ENCODE measurements at regions not wholly inside any gene's neighbourhood (a gene's known extent, or its start where the extent isn't known, plus 50 kb on each side); places are given as distances from the start of the nearest gene placed in this dataset.

DNA sequence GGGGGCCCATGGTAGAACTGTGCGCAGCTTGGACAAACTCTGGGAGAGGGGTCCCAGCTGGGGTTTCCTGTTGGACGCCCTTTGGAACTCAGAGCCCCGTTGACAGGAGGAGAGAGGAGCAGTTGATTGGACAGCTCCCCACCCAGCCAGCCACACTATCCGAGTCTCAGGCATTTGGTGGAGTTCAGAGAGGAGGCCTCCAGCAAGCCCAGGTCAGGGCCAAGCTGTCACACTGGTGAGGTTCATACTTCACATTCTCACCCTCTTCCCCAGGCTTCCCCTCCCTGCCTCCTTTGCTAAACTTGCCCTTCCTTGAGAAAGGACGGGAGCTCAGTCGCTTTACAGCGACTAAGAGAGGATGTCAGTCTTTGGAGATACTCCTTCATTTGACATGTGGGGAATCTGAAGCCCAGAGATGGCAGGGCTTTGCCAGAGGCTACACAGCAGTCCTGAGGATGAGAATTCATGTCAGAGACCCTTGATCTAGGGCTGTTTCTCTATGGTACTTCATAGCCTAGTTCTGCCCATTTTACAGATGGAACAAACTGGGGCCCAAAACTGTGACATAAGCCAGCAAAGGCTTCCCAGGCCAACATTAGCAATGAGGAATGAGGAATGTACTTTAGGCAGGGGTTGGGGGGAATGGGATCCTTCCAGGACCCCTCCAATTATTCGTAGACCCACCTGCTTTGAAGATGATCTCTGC, 142.2 kb downstream of the SMAD6 start:
- TF ChIP-seq, protein P1, sequence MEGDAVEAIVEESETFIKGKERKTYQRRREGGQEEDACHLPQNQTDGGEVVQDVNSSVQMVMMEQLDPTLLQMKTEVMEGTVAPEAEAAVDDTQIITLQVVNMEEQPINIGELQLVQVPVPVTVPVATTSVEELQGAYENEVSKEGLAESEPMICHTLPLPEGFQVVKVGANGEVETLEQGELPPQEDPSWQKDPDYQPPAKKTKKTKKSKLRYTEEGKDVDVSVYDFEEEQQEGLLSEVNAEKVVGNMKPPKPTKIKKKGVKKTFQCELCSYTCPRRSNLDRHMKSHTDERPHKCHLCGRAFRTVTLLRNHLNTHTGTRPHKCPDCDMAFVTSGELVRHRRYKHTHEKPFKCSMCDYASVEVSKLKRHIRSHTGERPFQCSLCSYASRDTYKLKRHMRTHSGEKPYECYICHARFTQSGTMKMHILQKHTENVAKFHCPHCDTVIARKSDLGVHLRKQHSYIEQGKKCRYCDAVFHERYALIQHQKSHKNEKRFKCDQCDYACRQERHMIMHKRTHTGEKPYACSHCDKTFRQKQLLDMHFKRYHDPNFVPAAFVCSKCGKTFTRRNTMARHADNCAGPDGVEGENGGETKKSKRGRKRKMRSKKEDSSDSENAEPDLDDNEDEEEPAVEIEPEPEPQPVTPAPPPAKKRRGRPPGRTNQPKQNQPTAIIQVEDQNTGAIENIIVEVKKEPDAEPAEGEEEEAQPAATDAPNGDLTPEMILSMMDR (conservative IDR thresholded peaks at IDR 0.05; ENCODE audit: low read depth, low read length): no peak
- TF ChIP-seq RFX5 (IDR thresholded peaks at IDR 0.05; ENCODE audit: low read depth, low read length): no peak
- no peak for TF ChIP-seq BHLHE40 (IDR thresholded peaks at IDR 0.05; ENCODE audit: low read depth, low read length)
- TF ChIP-seq, protein P2, sequence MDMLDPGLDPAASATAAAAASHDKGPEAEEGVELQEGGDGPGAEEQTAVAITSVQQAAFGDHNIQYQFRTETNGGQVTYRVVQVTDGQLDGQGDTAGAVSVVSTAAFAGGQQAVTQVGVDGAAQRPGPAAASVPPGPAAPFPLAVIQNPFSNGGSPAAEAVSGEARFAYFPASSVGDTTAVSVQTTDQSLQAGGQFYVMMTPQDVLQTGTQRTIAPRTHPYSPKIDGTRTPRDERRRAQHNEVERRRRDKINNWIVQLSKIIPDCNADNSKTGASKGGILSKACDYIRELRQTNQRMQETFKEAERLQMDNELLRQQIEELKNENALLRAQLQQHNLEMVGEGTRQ (IDR thresholded peaks at IDR 0.05; ENCODE audit: low read depth, low read length): no peak
- no peak for TF ChIP-seq MAFK (IDR thresholded peaks at IDR 0.05; ENCODE audit: low read depth, low read length)
- TF ChIP-seq POLR2A (IDR thresholded peaks at IDR 0.05; ENCODE audit: low read depth, low read length): no peak
- TF ChIP-seq, protein P3, sequence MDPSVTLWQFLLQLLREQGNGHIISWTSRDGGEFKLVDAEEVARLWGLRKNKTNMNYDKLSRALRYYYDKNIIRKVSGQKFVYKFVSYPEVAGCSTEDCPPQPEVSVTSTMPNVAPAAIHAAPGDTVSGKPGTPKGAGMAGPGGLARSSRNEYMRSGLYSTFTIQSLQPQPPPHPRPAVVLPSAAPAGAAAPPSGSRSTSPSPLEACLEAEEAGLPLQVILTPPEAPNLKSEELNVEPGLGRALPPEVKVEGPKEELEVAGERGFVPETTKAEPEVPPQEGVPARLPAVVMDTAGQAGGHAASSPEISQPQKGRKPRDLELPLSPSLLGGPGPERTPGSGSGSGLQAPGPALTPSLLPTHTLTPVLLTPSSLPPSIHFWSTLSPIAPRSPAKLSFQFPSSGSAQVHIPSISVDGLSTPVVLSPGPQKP (IDR thresholded peaks at IDR 0.05; ENCODE audit: borderline replicate concordance, low read depth, low read length): no peak
- no peak for TF ChIP-seq SMC3 (IDR thresholded peaks at IDR 0.05; ENCODE audit: low read depth, low read length)
- TF ChIP-seq NFE2L2 (IDR thresholded peaks at IDR 0.05; ENCODE audit: low read depth, low read length): no peak
- TF ChIP-seq RAD21 (IDR thresholded peaks at IDR 0.05; ENCODE audit: low read length): no peak
- no peak for TF ChIP-seq CHD1 (IDR thresholded peaks at IDR 0.05; ENCODE audit: low read depth, low read length)
- no peak for TF ChIP-seq RCOR1 (IDR thresholded peaks at IDR 0.05; ENCODE audit: insufficient replicate concordance, low read length)
- TF ChIP-seq CEBPB (IDR thresholded peaks at IDR 0.05; ENCODE audit: low read depth, low read length): no peak
- no peak for TF ChIP-seq MAZ (IDR thresholded peaks at IDR 0.05; ENCODE audit: borderline replicate concordance, low read depth, low read length)
